ENCODE measurements at regions not wholly inside any gene's neighbourhood (a gene's known extent, or its start where the extent isn't known, plus 50 kb on each side); places are given as distances from the start of the nearest gene placed in this dataset.
"Not testable (repeated sequence)": the region's sequence is repeated elsewhere in the genome, so short reads cannot be mapped to it uniquely, and the experiment has no call there.

GRCh38 chr2:34252111-34252510 lies 653.0 kb upstream of the FAM98A start:
- DNase-seq (ENCODE audit: low read depth in 4 of 4, low spot score in 1 of 4) = no peak

GRCh38 chr2:34251578-34251977 lies 652.5 kb upstream of the FAM98A start:
- no peak for DNase-seq (ENCODE audit: low read depth in 4 of 4, low spot score in 1 of 4)

- DNase-seq (ENCODE audit: low read depth in 4 of 4, low spot score in 1 of 4) = no peak
Measured at GRCh38 chr2:34244195-34244594, 645.1 kb upstream of the FAM98A start.

- no peak for DNase-seq (ENCODE audit: low read depth in 4 of 4, low spot score in 1 of 4)
Measured at GRCh38 chr2:34242763-34243123, 643.6 kb upstream of the FAM98A start.

- DNase-seq (ENCODE audit: low read depth in 4 of 4, low spot score in 1 of 4) = no peak
Measured at GRCh38 chr2:34241905-34242762, 643.0 kb upstream of the FAM98A start.

- no peak for DNase-seq (ENCODE audit: low read depth in 4 of 4, low spot score in 1 of 4)
Measured at GRCh38 chr2:34239511-34239910, 640.4 kb upstream of the FAM98A start.

GRCh38 chr2:34234823-34235222 lies 635.7 kb upstream of the FAM98A start:
- no peak for DNase-seq (ENCODE audit: low read depth in 4 of 4, low spot score in 1 of 4)

- DNase-seq (ENCODE audit: low read depth in 4 of 4, low spot score in 1 of 4) = no peak
Measured at GRCh38 chr2:34229998-34230397, 630.9 kb upstream of the FAM98A start.

GRCh38 chr2:34215174-34215573 lies 616.1 kb upstream of the FAM98A start:
- no peak for DNase-seq (ENCODE audit: low read depth in 4 of 4, low spot score in 1 of 4)

GRCh38 chr2:34210382-34210781 lies 611.3 kb upstream of the FAM98A start:
- DNase-seq (ENCODE audit: low read depth in 4 of 4, low spot score in 1 of 4) = not testable (repeated sequence)

GRCh38 chr2:34204560-34204959 lies 605.5 kb upstream of the FAM98A start:
- no peak for DNase-seq (ENCODE audit: low read depth in 4 of 4, low spot score in 1 of 4)

GRCh38 chr2:34201099-34201498 lies 602.0 kb upstream of the FAM98A start:
- DNase-seq (ENCODE audit: low read depth in 4 of 4, low spot score in 1 of 4) = no peak

- no peak for DNase-seq (ENCODE audit: low read depth in 4 of 4, low spot score in 1 of 4)
Measured at GRCh38 chr2:34199971-34200370, 600.9 kb upstream of the FAM98A start.

- no peak for DNase-seq (ENCODE audit: low read depth in 4 of 4, low spot score in 1 of 4)
Measured at GRCh38 chr2:34193164-34193563, 594.1 kb upstream of the FAM98A start.

GRCh38 chr2:34188464-34189303 lies 589.6 kb upstream of the FAM98A start:
- DNase-seq (ENCODE audit: low read depth in 4 of 4, low spot score in 1 of 4) = no peak

GRCh38 chr2:34179511-34179910 lies 580.4 kb upstream of the FAM98A start:
- DNase-seq (ENCODE audit: low read depth in 4 of 4, low spot score in 1 of 4) = no peak

- no peak for DNase-seq (ENCODE audit: low read depth in 4 of 4, low spot score in 1 of 4)
Measured at GRCh38 chr2:34178482-34178881, 579.4 kb upstream of the FAM98A start.

- DNase-seq (ENCODE audit: low read depth in 4 of 4, low spot score in 1 of 4) = no peak
Measured at GRCh38 chr2:34176693-34177092, 577.6 kb upstream of the FAM98A start.

GRCh38 chr2:34174506-34174905 lies 575.4 kb upstream of the FAM98A start:
- no peak for DNase-seq (ENCODE audit: low read depth in 4 of 4, low spot score in 1 of 4)

GRCh38 chr2:34162231-34162630 lies 563.1 kb upstream of the FAM98A start:
- no peak for DNase-seq (ENCODE audit: low read depth in 4 of 4, low spot score in 1 of 4)

GRCh38 chr2:34161549-34161948 lies 562.5 kb upstream of the FAM98A start:
- no peak for DNase-seq (ENCODE audit: low read depth in 4 of 4, low spot score in 1 of 4)

- no peak for DNase-seq (ENCODE audit: low read depth in 4 of 4, low spot score in 1 of 4)
Measured at GRCh38 chr2:34159901-34160300, 560.8 kb upstream of the FAM98A start.
